HG02763 (cell line): ENCODE measurements at regions not wholly inside any gene's neighbourhood (a gene's known extent, or its start where the extent isn't known, plus 50 kb on each side); places are given as distances from the start of the nearest gene placed in this dataset.

ENCODE experiments used
- ATAC-seq: cut with Tn5 transposase; IDR thresholded peaks from one replicate; pipeline ENCODE4 v1.9.1; 2021; ENCODE audit warnings: mild to moderate bottlenecking, moderate library complexity; ENCODE audit not compliant: unreplicated experiment

GRCh38 chr15:95709959-95710695 lies 620.4 kb upstream of the NR2F2 start:
- no peak for ATAC-seq

GRCh38 chr15:95712785-95713184 lies 617.7 kb upstream of the NR2F2 start:
- no peak for ATAC-seq

GRCh38 chr15:95713324-95713723 lies 617.2 kb upstream of the NR2F2 start:
- no peak for ATAC-seq

GRCh38 chr15:95715116-95715903 lies 615.2 kb upstream of the NR2F2 start:
- no peak for ATAC-seq

GRCh38 chr15:95715906-95716656 lies 614.4 kb upstream of the NR2F2 start:
- no peak for ATAC-seq

GRCh38 chr15:95716708-95717107 lies 613.8 kb upstream of the NR2F2 start:
- ATAC-seq, result no peak

GRCh38 chr15:95718441-95718840 lies 612.1 kb upstream of the NR2F2 start:
- no peak for ATAC-seq

- no peak for ATAC-seq
These were observed 605.4 kb upstream of the NR2F2 start for GRCh38 chr15:95724908-95725633.

- no peak for ATAC-seq
These were observed 603.6 kb upstream of the NR2F2 start for GRCh38 chr15:95726891-95727290.

GRCh38 chr15:95733931-95734330 lies 596.6 kb upstream of the NR2F2 start:
- no peak for ATAC-seq

GRCh38 chr15:95734422-95735316 lies 595.8 kb upstream of the NR2F2 start:
- no peak for ATAC-seq

- no peak for ATAC-seq
These were observed 593.4 kb upstream of the NR2F2 start for GRCh38 chr15:95737060-95737459.

- ATAC-seq, result no peak
These were observed 591.4 kb upstream of the NR2F2 start for GRCh38 chr15:95739131-95739530.

GRCh38 chr15:95741830-95742229 lies 588.7 kb upstream of the NR2F2 start:
- no peak for ATAC-seq

- ATAC-seq, result no peak
These were observed 588.2 kb upstream of the NR2F2 start for GRCh38 chr15:95742256-95742655.

GRCh38 chr15:95742836-95743235 lies 587.7 kb upstream of the NR2F2 start:
- no peak for ATAC-seq

- ATAC-seq, result no peak
These were observed 573.3 kb upstream of the NR2F2 start for GRCh38 chr15:95757171-95757570.

- no peak for ATAC-seq
These were observed 572.0 kb upstream of the NR2F2 start for GRCh38 chr15:95758451-95758850.

- ATAC-seq, result no peak
These were observed 571.6 kb upstream of the NR2F2 start for GRCh38 chr15:95758851-95759250.

GRCh38 chr15:95760508-95760907 lies 570.0 kb upstream of the NR2F2 start:
- ATAC-seq, result no peak
